HCT116 (cell line): ENCODE measurements at regions not wholly inside any gene's neighbourhood (a gene's known extent, or its start where the extent isn't known, plus 50 kb on each side); places are given as distances from the start of the nearest gene placed in this dataset.
"Not testable (repeated sequence)": the region's sequence is repeated elsewhere in the genome, so short reads cannot be mapped to it uniquely, and the experiment has no call there.

ENCODE experiments used
- ATAC-seq: fragments of 200-7000 bp; cut with Tn5 transposase; 2 replicates; pipeline ENCODE4 v1.9.1; 2020; ENCODE audit warnings: mild to moderate bottlenecking, moderate library complexity
- BruUV-seq: library from RNA; stranded (reverse); fragments of 400-500 nt; replicated peaks from 2 replicates; lab custom pipeline; 2021; lab: Mats Ljungman, UMichigan
- CTCF ChIA-PET: fragments of 300-600 bp; sonication (Branson Sonifier 250); formaldehyde crosslinking; loops from one replicate; lab custom pipeline; 2021; ENCODE audit warnings: antibody characterized with exemption; lab: Charles Lee
- POLR2A ChIA-PET: fragments of 300-600, 350-600 bp; sonication (Branson Sonifier 250); formaldehyde crosslinking; loops from one replicate; lab custom pipeline; 2021; ENCODE audit warnings: antibody characterized with exemption; lab: Charles Lee
- RAD21 ChIA-PET, 2 experiments: fragments of 300-600 bp; sonication (Branson Sonifier 250); formaldehyde crosslinking; loops; one replicate each; lab custom pipeline; 2023; ENCODE audit warnings: low total read pairs in 2 of 2; ENCODE audit not compliant: uncharacterized antibody in 2 of 2, unreplicated experiment in 2 of 2, low non-redundant PET in 1 of 2; lab: Charles Lee
- DNase-seq: peaks from one replicate; pipeline ENCODE4 v3.0.0-alpha.2; 2010; ENCODE audit warnings: low read depth, low spot score
- H2AFZ ChIP-seq: fragments of 200-600 bp; shearing (Covaris generic), sonication (generic); 2 replicates; pipeline ENCODE4 v1.6.1; 2017; ENCODE audit warnings: low read depth, mixed run types, mixed read lengths, antibody characterized with exemption, low read length; ENCODE audit not compliant: poor library complexity, severe bottlenecking
- H3K27ac ChIP-seq: 2 replicates; pipeline ENCODE4 v1.5.1; 2012; ENCODE audit warnings: low read depth, low read length
- H3K27me3 ChIP-seq: fragments of 200-600 bp; sonication (generic); 2 replicates; pipeline ENCODE4 v1.6.1; 2016; ENCODE audit warnings: mixed run types, low read length, mixed read lengths; ENCODE audit not compliant: insufficient read depth
- H3K36me3 ChIP-seq, 2 experiments: fragments of 200-500 bp in 1 of 2; fragments of 200-600 bp in 1 of 2; sonication (Bioruptor generic) in 1 of 2; sonication (generic) in 1 of 2; 2 replicates each; pipeline versions ENCODE4 v1.5.1 to v1.6.1; 2014 to 2016; ENCODE audit warnings: low read length in 2 of 2, inconsistent platforms in 1 of 2, mixed read lengths in 1 of 2, mixed run types in 1 of 2; ENCODE audit not compliant: insufficient read depth in 2 of 2, control insufficient read depth in 1 of 2
- H3K4me1 ChIP-seq, 2 experiments: fragments of 200-600 bp in 1 of 2; sonication (generic) in 1 of 2; 2 replicates each; pipeline versions ENCODE4 v1.5.1 to v1.6.1; 2012 to 2017; ENCODE audit warnings: low read length in 2 of 2, inconsistent platforms in 1 of 2, mild to moderate bottlenecking in 1 of 2, mixed read lengths in 1 of 2, mixed run types in 1 of 2, moderate library complexity in 1 of 2; ENCODE audit not compliant: insufficient read depth in 2 of 2, control insufficient read depth in 1 of 2
- H3K4me2 ChIP-seq: fragments of 200-600 bp; sonication (generic); 2 replicates; pipeline ENCODE4 v1.6.1; 2017; ENCODE audit warnings: mixed run types, low read length, mixed read lengths
- H3K4me3 ChIP-seq, 2 experiments: fragments of 200-600 bp in 1 of 2; sonication (generic) in 1 of 2; replicated peaks in 1 of 2; 2 replicates each; pipeline ENCODE4 v1.5.1; 2011 to 2016; ENCODE audit warnings: low read length in 2 of 2, control low read depth in 1 of 2, low read depth in 1 of 2, mild to moderate bottlenecking in 1 of 2, mixed read lengths in 1 of 2, mixed run types in 1 of 2
- H3K79me2 ChIP-seq: fragments of 200-600 bp; sonication (generic); 2 replicates; pipeline ENCODE4 v1.6.1; 2017; ENCODE audit warnings: mild to moderate bottlenecking, mixed run types, low read length, moderate library complexity, mixed read lengths; ENCODE audit not compliant: insufficient read depth
- H3K9ac ChIP-seq: fragments of 200-600 bp; sonication (generic); 2 replicates; pipeline ENCODE4 v1.6.1; 2016; ENCODE audit warnings: low read length, mixed read lengths
- H3K9me2 ChIP-seq: fragments of 200-600 bp; sonication (generic), shearing (Covaris generic); 2 replicates; pipeline ENCODE4 v1.6.1; 2017; ENCODE audit warnings: mixed run types, mild to moderate bottlenecking, moderate library complexity; ENCODE audit not compliant: insufficient read depth
- H3K9me3 ChIP-seq, 2 experiments: fragments of 200-500 bp in 1 of 2; fragments of 200-600 bp in 1 of 2; sonication (Bioruptor generic) in 1 of 2; sonication (generic) in 1 of 2; 2 replicates each; pipeline ENCODE4 v1.6.1; 2014 to 2017; ENCODE audit warnings: low read length in 2 of 2, mixed read lengths in 2 of 2, inconsistent platforms in 1 of 2, low read depth in 1 of 2, mild to moderate bottlenecking in 1 of 2, mixed run types in 1 of 2, moderate library complexity in 1 of 2; ENCODE audit not compliant: control insufficient read depth in 1 of 2, insufficient read depth in 1 of 2
- H4K20me1 ChIP-seq: fragments of 200-600 bp; sonication (generic), shearing (Covaris generic); 2 replicates; pipeline ENCODE4 v1.6.1; 2017; ENCODE audit warnings: mixed run types, mild to moderate bottlenecking, moderate library complexity; ENCODE audit not compliant: insufficient read depth
- EGR1 ChIP-seq: IDR thresholded peaks from 2 replicates; pipeline ENCODE4 v1.6.1; 2012; ENCODE audit warnings: low read depth
- JUND ChIP-seq: IDR thresholded peaks from 2 replicates; pipeline ENCODE4 v1.6.1; 2012
- POLR2AphosphoS5 ChIP-seq: IDR thresholded peaks from 2 replicates; pipeline ENCODE4 v1.6.1; 2011; ENCODE audit warnings: mild to moderate bottlenecking, low read depth, low read length, moderate library complexity
- RAD21 ChIP-seq: IDR thresholded peaks from 2 replicates; pipeline ENCODE4 v1.6.1; 2012; ENCODE audit warnings: low read depth, mild to moderate bottlenecking
- SRF ChIP-seq: IDR thresholded peaks from 2 replicates; pipeline ENCODE4 v1.6.1; 2012; ENCODE audit warnings: low read depth
- YY1 ChIP-seq: IDR thresholded peaks from 2 replicates; pipeline ENCODE4 v1.6.1; 2011; ENCODE audit warnings: low read length, low read depth, moderate library complexity, mild to moderate bottlenecking; ENCODE audit not compliant: insufficient replicate concordance; ENCODE audit errors: extremely low read depth
- ZNF274 ChIP-seq: fragments of 200-500 bp; sonication (Bioruptor generic); IDR thresholded peaks from 2 replicates; pipeline ENCODE4 v1.6.1; 2014; ENCODE audit warnings: mild to moderate bottlenecking, low read depth, low read length, inconsistent platforms
- intact Hi-C: fragments of 100-400 bp; cut with micrococcal nuclease; formaldehyde crosslinking; loops from 2 replicates; pipeline ENCODE4 v1.10.0; 2022
- TF ChIP-seq, protein P1 (sequence below): IDR thresholded peaks from 2 replicates; pipeline ENCODE4 v1.6.1; 2012
- TF ChIP-seq, protein P2 (sequence below): IDR thresholded peaks from 2 replicates; pipeline ENCODE4 v1.6.1; 2011; ENCODE audit warnings: mild to moderate bottlenecking, low read length, moderate library complexity; ENCODE audit not compliant: insufficient replicate concordance; ENCODE audit errors: extremely low read depth

DNA sequence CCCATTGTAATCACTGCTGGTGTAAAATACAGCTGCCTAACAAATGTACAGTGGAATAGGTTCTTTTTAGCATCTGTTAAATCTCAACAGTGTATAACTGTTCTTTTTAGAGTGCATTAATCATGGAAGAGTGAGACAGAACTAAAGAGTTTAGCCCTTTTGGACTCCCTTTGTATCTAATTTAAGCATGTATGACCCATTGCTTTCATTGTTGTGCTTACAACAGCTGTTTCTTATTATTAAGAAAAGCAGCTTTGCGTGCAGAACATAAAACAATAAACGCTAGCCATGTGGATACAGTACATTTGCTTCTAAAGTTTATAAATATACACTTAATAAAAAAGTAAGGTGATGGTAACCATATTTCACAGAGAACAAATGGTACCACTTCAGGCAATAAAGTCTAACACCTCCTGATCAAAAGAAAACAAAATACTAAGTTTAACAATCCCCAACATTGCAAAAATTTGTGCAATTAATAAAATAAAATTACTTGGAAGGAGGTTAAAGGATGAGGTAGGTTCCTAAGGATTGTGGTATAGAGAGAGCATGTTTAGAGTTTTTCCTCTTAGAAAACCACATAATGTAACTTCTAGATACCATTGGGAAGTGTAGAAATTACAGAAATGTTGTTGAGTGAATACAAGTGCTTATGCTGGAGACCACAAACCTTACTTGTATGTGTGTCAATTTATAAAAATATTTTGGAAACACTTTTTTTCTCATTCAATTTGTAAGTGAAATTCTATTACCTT lies 448.7 kb downstream of the SLC6A15 start (continued):
- TF ChIP-seq, protein P1, sequence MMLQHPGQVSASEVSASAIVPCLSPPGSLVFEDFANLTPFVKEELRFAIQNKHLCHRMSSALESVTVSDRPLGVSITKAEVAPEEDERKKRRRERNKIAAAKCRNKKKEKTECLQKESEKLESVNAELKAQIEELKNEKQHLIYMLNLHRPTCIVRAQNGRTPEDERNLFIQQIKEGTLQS: no peak
- TF ChIP-seq ZNF274 (no peak), POLR2AphosphoS5 (no peak), SRF (no peak), JUND (no peak)
- TF ChIP-seq, protein P2, sequence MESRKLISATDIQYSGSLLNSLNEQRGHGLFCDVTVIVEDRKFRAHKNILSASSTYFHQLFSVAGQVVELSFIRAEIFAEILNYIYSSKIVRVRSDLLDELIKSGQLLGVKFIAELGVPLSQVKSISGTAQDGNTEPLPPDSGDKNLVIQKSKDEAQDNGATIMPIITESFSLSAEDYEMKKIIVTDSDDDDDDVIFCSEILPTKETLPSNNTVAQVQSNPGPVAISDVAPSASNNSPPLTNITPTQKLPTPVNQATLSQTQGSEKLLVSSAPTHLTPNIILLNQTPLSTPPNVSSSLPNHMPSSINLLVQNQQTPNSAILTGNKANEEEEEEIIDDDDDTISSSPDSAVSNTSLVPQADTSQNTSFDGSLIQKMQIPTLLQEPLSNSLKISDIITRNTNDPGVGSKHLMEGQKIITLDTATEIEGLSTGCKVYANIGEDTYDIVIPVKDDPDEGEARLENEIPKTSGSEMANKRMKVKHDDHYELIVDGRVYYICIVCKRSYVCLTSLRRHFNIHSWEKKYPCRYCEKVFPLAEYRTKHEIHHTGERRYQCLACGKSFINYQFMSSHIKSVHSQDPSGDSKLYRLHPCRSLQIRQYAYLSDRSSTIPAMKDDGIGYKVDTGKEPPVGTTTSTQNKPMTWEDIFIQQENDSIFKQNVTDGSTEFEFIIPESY: no peak

DNA sequence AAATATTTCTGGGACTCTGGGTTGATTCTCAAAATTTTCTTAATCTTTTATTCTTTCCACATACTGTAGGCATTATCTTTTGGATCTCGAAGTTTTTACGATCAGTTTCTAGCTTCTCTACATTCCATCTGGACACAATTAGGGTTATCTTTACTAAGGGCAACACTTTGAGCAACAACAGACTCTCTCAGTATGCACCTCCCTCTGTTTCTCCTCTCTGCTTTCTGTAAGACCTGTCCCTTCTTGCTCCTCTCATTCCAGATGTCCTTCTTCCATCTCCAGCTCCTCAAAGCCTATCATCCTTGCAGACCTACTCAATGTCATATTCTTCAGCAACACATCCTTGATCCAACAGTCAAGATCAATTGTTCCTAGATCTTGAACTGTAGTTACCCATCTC lies 457.0 kb downstream of the SLC6A15 start:
- H3K27ac ChIP-seq: no peak overlapping the region
- no TSS peak for BruUV-seq
- CTCF ChIA-PET: no interaction called here

DNA sequence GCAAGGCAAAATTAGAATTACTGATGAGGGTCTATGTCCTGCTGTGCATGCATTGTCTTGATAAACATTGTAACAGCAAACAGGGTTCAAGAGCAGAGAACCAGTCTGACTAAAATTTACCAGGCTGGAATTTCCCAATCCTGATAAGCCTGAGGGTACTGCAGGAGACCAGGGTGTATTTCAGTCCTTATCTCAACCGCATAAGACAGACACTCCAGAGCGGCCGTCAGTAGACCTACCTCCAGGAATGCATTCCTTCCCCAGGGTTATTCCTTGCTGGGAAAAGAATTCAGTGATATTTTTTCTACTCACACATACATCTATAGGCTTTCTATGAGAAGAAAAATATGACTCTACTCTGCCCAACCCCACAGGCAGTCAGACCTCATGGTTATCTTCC lies 466.1 kb downstream of the SLC6A15 start:
- H3K9me3 ChIP-seq, BruUV-seq, H4K20me1 ChIP-seq, H3K4me3 ChIP-seq, DNase-seq, H3K27ac ChIP-seq, H3K27me3 ChIP-seq, H3K36me3 ChIP-seq, POLR2A ChIA-PET, ATAC-seq, H3K4me1 ChIP-seq, H3K4me2 ChIP-seq, CTCF ChIA-PET, RAD21 ChIA-PET, intact Hi-C loops, H2AFZ ChIP-seq, H3K79me2 ChIP-seq, H3K9me2 ChIP-seq, H3K9ac ChIP-seq: not testable (repeated sequence)

More for the DNA sequence above, 457.0 kb downstream of the SLC6A15 start:
- Histone ChIP-seq H3K9me2 (no peaks in the 10 kb centered on the region), H3K4me3 (no peak overlapping the region), H3K4me2 (no peak overlapping the region), H3K9ac (no peak overlapping the region), H3K27me3 (no peaks in the 10 kb centered on the region), H3K79me2 (no peaks in the 10 kb centered on the region), H3K9me3 (no peaks in the 10 kb centered on the region), H3K36me3 (no peaks in the 10 kb centered on the region), H4K20me1 (no peaks in the 10 kb centered on the region), H2AFZ (no peak overlapping the region), H3K4me1 (no peaks in the 10 kb centered on the region)
- intact Hi-C loops: no loop called here
- ATAC-seq (no peak), DNase-seq (no peak)
- ChIA-PET RAD21 (no interaction called here), POLR2A (no interaction called here)
- no peak for TF ChIP-seq EGR1
- no peak for TF ChIP-seq RAD21
- no peak for TF ChIP-seq YY1
- TF ChIP-seq POLR2AphosphoS5: no peak
